Smooth muscle cell (in vitro differentiated cells): ENCODE measurements at regions not wholly inside any gene's neighbourhood (a gene's known extent, or its start where the extent isn't known, plus 50 kb on each side); places are given as distances from the start of the nearest gene placed in this dataset.

Experiments used
- DNase-seq: peaks from one replicate; lab custom pipeline; 2025; ENCODE audit not compliant: unreplicated experiment; lab: John Stamatoyannopoulos, UW
- H2AFZ ChIP-seq: fragments of 200-600 bp; sonication (generic); 2 replicates; pipeline ENCODE4 v1.6.0; 2016; ENCODE audit warnings: antibody characterized with exemption, low read depth, mild to moderate bottlenecking
- H3F3A ChIP-seq: fragments of 200-600 bp; sonication (generic); 2 replicates; pipeline ENCODE4 v1.6.0; 2017; ENCODE audit warnings: antibody characterized with exemption, low read depth
- H3K27ac ChIP-seq: fragments of 200-600 bp; sonication (generic); 2 replicates; pipeline ENCODE4 v1.5.1; 2016; ENCODE audit warnings: low read depth, mild to moderate bottlenecking
- H3K27me3 ChIP-seq: fragments of 200-600 bp; sonication (generic); 2 replicates; pipeline ENCODE4 v1.6.1; 2016; ENCODE audit warnings: low read depth, mild to moderate bottlenecking
- H3K36me3 ChIP-seq: fragments of 200-600 bp; sonication (generic); 2 replicates; pipeline ENCODE4 v1.5.1; 2016; ENCODE audit warnings: low read depth
- H3K4me1 ChIP-seq: fragments of 200-600 bp; sonication (generic); 2 replicates; pipeline ENCODE4 v1.5.1; 2016; ENCODE audit warnings: low read depth
- H3K4me2 ChIP-seq: fragments of 200-600 bp; sonication (generic); 2 replicates; pipeline ENCODE4 v1.6.0; 2016; ENCODE audit warnings: mild to moderate bottlenecking
- H3K4me3 ChIP-seq: fragments of 200-600 bp; sonication (generic); 2 replicates; pipeline ENCODE4 v1.5.1; 2016; ENCODE audit warnings: mild to moderate bottlenecking
- H3K79me2 ChIP-seq: fragments of 200-600 bp; sonication (generic); 2 replicates; pipeline ENCODE4 v1.6.0; 2016; ENCODE audit warnings: low read depth, mild to moderate bottlenecking
- H3K9ac ChIP-seq: fragments of 200-600 bp; sonication (generic); 2 replicates; pipeline ENCODE4 v1.6.0; 2016; ENCODE audit warnings: low read depth
- H3K9me3 ChIP-seq: fragments of 200-600 bp; sonication (generic); replicated peaks from 2 replicates; pipeline ENCODE4 v1.5.1; 2016; ENCODE audit warnings: low read depth
- H4K20me1 ChIP-seq: fragments of 200-600 bp; sonication (generic); 2 replicates; pipeline ENCODE4 v1.6.0; 2016; ENCODE audit warnings: low read depth
- CTCF ChIP-seq: fragments of 200-600 bp; sonication (generic); IDR thresholded peaks from 2 replicates; pipeline ENCODE4 v1.5.1; 2017; ENCODE audit warnings: borderline replicate concordance, mild to moderate bottlenecking, antibody characterized with exemption; ENCODE audit not compliant: insufficient read depth, poor library complexity, severe bottlenecking
- WGBS: methylation state at CpG from one replicate; pipeline ENCODE4 v1.1.7; 2016; ENCODE audit warnings: low lambda C conversion rate; 5-methylcytosine and 5-hydroxymethylcytosine counted together

DNA sequence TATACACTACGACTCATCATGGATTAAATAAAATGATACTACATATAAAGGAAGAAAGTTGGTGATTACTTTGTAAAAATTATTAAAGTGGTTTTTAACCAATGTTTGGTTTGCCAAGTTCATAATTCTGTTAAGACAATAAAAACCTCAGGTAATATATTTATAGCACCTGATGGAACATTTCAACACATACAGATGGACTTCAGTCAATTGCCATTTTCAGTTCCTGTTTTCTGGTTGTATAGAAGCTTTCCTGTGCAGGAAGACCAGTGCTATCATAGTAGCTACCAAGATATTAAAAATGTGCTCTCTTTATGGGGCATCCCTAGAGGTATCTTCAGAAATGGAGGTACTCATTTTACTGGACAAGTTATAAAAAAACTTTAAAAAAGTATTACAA lies 1686.4 kb downstream of the GRIK2 start:
- Histone ChIP-seq H3K27ac (no peak overlapping the region), H3K4me2 (no peak overlapping the region), H3K79me2 (no peaks in the 10 kb centered on the region), H3K36me3 (no peaks in the 10 kb centered on the region), H3K27me3 (no peaks in the 10 kb centered on the region), H3K9ac (no peak overlapping the region), H3K4me1 (no peaks in the 10 kb centered on the region), H3F3A (no peaks in the 10 kb centered on the region), H3K9me3 (no peaks in the 10 kb centered on the region), H2AFZ (no peak overlapping the region), H4K20me1 (no peaks in the 10 kb centered on the region), H3K4me3 (no peak overlapping the region)
- no peak for TF ChIP-seq CTCF
- 97% methylated on average over 1 of the region's 1 CpG for WGBS
- no peak for DNase-seq

- Histone ChIP-seq H3K27me3 (no peaks in the 10 kb centered on the region), H3K9ac (no peak overlapping the region), H2AFZ (no peak overlapping the region), H4K20me1 (no peaks in the 10 kb centered on the region), H3F3A (no peaks in the 10 kb centered on the region), H3K27ac (no peak overlapping the region), H3K9me3 (no peaks in the 10 kb centered on the region), H3K36me3 (no peaks in the 10 kb centered on the region), H3K4me3 (no peak overlapping the region), H3K79me2 (no peaks in the 10 kb centered on the region), H3K4me2 (no peak overlapping the region), H3K4me1 (no peaks in the 10 kb centered on the region)
- 88% methylated on average over 1 of the region's 1 CpG for WGBS
- TF ChIP-seq CTCF: no peak
- DNase-seq: no peak
These were observed 1668.6 kb downstream of the GRIK2 start for GRCh38 chr6:103062136-103062535.

DNA sequence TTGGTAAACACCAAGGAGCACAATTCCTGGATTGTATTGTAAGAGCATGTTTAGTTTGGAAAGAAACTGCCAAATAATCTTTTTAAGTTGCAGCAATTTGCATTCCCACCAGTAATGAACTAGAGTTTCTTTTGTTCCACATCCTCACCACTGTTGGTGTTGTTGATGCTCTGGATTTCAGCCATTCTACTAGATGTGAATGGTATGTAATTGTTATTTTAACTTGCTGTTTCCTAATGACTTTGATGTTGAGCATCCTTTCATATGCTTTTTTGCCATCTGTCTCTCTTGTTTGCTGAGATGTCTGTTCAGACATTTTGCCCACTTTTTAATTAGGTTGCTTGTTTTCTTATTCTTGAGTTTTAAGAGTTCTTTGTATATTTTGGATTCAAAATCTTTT lies 1654.1 kb downstream of the GRIK2 start:
- Histone ChIP-seq H4K20me1 (no peaks in the 10 kb centered on the region), H3K4me1 (no peaks in the 10 kb centered on the region), H3K9me3 (no peaks in the 10 kb centered on the region), H3K79me2 (no peaks in the 10 kb centered on the region), H3K4me3 (no peak overlapping the region), H3K27ac (no peak overlapping the region), H2AFZ (no peak overlapping the region), H3F3A (no peaks in the 10 kb centered on the region), H3K9ac (no peak overlapping the region), H3K4me2 (no peak overlapping the region), H3K27me3 (no peaks in the 10 kb centered on the region), H3K36me3 (no peaks in the 10 kb centered on the region)
- DNase-seq: no peak
- no peak for TF ChIP-seq CTCF

- Histone ChIP-seq H2AFZ (no peak overlapping the region), H3K4me2 (no peak overlapping the region), H4K20me1 (no peaks in the 10 kb centered on the region), H3K79me2 (no peaks in the 10 kb centered on the region), H3K36me3 (no peaks in the 10 kb centered on the region), H3K9ac (no peak overlapping the region), H3K9me3 (no peaks in the 10 kb centered on the region), H3K27me3 (no peaks in the 10 kb centered on the region), H3K27ac (no peak overlapping the region), H3K4me3 (no peak overlapping the region), H3F3A (no peaks in the 10 kb centered on the region), H3K4me1 (no peaks in the 10 kb centered on the region)
- no peak for DNase-seq
- WGBS: 90% methylated on average over 5 of the region's 5 CpGs
- TF ChIP-seq CTCF: no peak
These were observed 1648.8 kb downstream of the GRIK2 start for GRCh38 chr6:103042336-103042735.
